ENCODE measurements at regions not wholly inside any gene's neighbourhood (a gene's known extent, or its start where the extent isn't known, plus 50 kb on each side); places are given as distances from the start of the nearest gene placed in this dataset.

GRCh38 chr12:46670636-46671035, 155.2 kb downstream of the SLC38A4 start:
- no peaks in the 10 kb centered on the region for H3K36me3 ChIP-seq (ENCODE audit: control insufficient read depth, insufficient read depth, low read length)
- H3K4me3 ChIP-seq (replicated peaks; ENCODE audit: low read depth, low read length) = no peak overlapping the region
- no peak for DNase-seq (ENCODE audit: extremely low read depth, insufficient read length)
- no peak for TF ChIP-seq CTCF (IDR thresholded peaks at IDR 0.05; ENCODE audit: insufficient read depth, low read length, poor library complexity, severe bottlenecking)
- H3K27me3 ChIP-seq (replicated peaks; ENCODE audit: control insufficient read depth, insufficient read depth, low read length) = no peaks in the 10 kb centered on the region

DNA sequence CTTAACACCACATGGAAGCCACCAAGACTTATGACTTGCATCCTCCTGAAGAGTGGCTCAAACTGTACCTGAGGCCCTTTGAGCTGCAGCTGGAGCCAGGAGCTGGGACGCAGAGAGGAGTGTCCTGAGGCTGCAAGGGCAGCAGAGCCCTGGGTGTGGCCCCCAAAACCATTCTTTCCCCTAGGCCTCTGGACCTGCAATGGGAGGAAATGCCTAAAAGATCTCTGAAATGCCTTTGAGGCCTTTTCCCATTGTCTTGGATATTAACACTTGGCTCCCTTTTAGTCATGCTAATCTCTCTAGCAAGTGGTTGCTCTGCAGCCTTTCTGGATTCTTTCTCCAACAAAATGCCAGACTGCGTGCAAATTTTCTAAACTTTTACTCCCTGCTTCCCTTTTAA, 156.1 kb downstream of the SLC38A4 start:
- Histone ChIP-seq H3K36me3 (ENCODE audit: control insufficient read depth, insufficient read depth, low read length) (no peaks in the 10 kb centered on the region), H3K4me3 (replicated peaks; ENCODE audit: low read depth, low read length) (no peak overlapping the region), H3K27me3 (replicated peaks; ENCODE audit: control insufficient read depth, insufficient read depth, low read length) (no peaks in the 10 kb centered on the region)
- DNase-seq (ENCODE audit: extremely low read depth, insufficient read length) = no peak
- no peak for TF ChIP-seq CTCF (IDR thresholded peaks at IDR 0.05; ENCODE audit: insufficient read depth, low read length, poor library complexity, severe bottlenecking)

GRCh38 chr12:46667551-46667950, 158.2 kb downstream of the SLC38A4 start:
- Histone ChIP-seq H3K4me3 (replicated peaks; ENCODE audit: low read depth, low read length) (no peak overlapping the region), H3K36me3 (ENCODE audit: control insufficient read depth, insufficient read depth, low read length) (no peaks in the 10 kb centered on the region), H3K27me3 (replicated peaks; ENCODE audit: control insufficient read depth, insufficient read depth, low read length) (no peaks in the 10 kb centered on the region)
- TF ChIP-seq CTCF (IDR thresholded peaks at IDR 0.05; ENCODE audit: insufficient read depth, low read length, poor library complexity, severe bottlenecking) = no peak
- DNase-seq (ENCODE audit: extremely low read depth, insufficient read length) = no peak

- no peaks in the 10 kb centered on the region for H3K36me3 ChIP-seq (ENCODE audit: control insufficient read depth, insufficient read depth, low read length)
- no peak for TF ChIP-seq CTCF (IDR thresholded peaks at IDR 0.05; ENCODE audit: insufficient read depth, low read length, poor library complexity, severe bottlenecking)
- no peak overlapping the region for H3K4me3 ChIP-seq (replicated peaks; ENCODE audit: low read depth, low read length)
- no peak for DNase-seq (ENCODE audit: extremely low read depth, insufficient read length)
- no peaks in the 10 kb centered on the region for H3K27me3 ChIP-seq (replicated peaks; ENCODE audit: control insufficient read depth, insufficient read depth, low read length)
These were observed 161.0 kb downstream of the SLC38A4 start for GRCh38 chr12:46664761-46665287.

- Histone ChIP-seq H3K27me3 (replicated peaks; ENCODE audit: control insufficient read depth, insufficient read depth, low read length) (no peaks in the 10 kb centered on the region), H3K4me3 (replicated peaks; ENCODE audit: low read depth, low read length) (no peak overlapping the region), H3K36me3 (ENCODE audit: control insufficient read depth, insufficient read depth, low read length) (no peaks in the 10 kb centered on the region)
- no peak for TF ChIP-seq CTCF (IDR thresholded peaks at IDR 0.05; ENCODE audit: insufficient read depth, low read length, poor library complexity, severe bottlenecking)
- no peak for DNase-seq (ENCODE audit: extremely low read depth, insufficient read length)
These were observed 162.5 kb downstream of the SLC38A4 start for GRCh38 chr12:46663318-46663717.
